NCI-H774 (cell line): ENCODE measurements at regions not wholly inside any gene's neighbourhood (a gene's known extent, or its start where the extent isn't known, plus 50 kb on each side); places are given as distances from the start of the nearest gene placed in this dataset.

Experiments
- DNase-seq: peaks from one replicate; lab custom pipeline; 2025; lab: John Stamatoyannopoulos, UW

- no peak for DNase-seq
Measured at GRCh38 chr16:35170610-35171009, 1711.2 kb downstream of the TP53TG3F start.

GRCh38 chr16:35171106-35171505, 1711.7 kb downstream of the TP53TG3F start:
- no peak for DNase-seq

GRCh38 chr16:35173295-35173694, 1713.9 kb downstream of the TP53TG3F start:
- no peak for DNase-seq

- DNase-seq: no peak
Measured at GRCh38 chr16:35174016-35174415, 1714.6 kb downstream of the TP53TG3F start.

- no peak for DNase-seq
Measured at GRCh38 chr16:35176449-35176848, 1717.0 kb downstream of the TP53TG3F start.

GRCh38 chr16:35177851-35178250, 1718.4 kb downstream of the TP53TG3F start:
- no peak for DNase-seq

GRCh38 chr16:35180970-35181369, 1721.6 kb downstream of the TP53TG3F start:
- DNase-seq: no peak

- no peak for DNase-seq
Measured at GRCh38 chr16:35181422-35182030, 1722.1 kb downstream of the TP53TG3F start.

- DNase-seq: no peak
Measured at GRCh38 chr16:35182043-35182677, 1722.7 kb downstream of the TP53TG3F start.

- no peak for DNase-seq
Measured at GRCh38 chr16:35182943-35183550, 1723.6 kb downstream of the TP53TG3F start.

GRCh38 chr16:35184356-35184870, 1725.0 kb downstream of the TP53TG3F start:
- DNase-seq: no peak

GRCh38 chr16:35185366-35186044, 1726.1 kb downstream of the TP53TG3F start:
- DNase-seq: no peak

GRCh38 chr16:35186045-35186759, 1726.8 kb downstream of the TP53TG3F start:
- DNase-seq: no peak

GRCh38 chr16:35187665-35188225, 1728.3 kb downstream of the TP53TG3F start:
- DNase-seq: no peak

- DNase-seq: no peak
Measured at GRCh38 chr16:35188288-35189155, 1729.1 kb downstream of the TP53TG3F start.

GRCh38 chr16:35192993-35193392, 1733.6 kb downstream of the TP53TG3F start:
- no peak for DNase-seq

- no peak for DNase-seq
Measured at GRCh38 chr16:35193956-35194355, 1734.5 kb downstream of the TP53TG3F start.

- no peak for DNase-seq
Measured at GRCh38 chr16:35194681-35195080, 1735.3 kb downstream of the TP53TG3F start.

- peak; percentile 34 for DNase-seq
Measured at GRCh38 chr16:35195173-35195863, 1735.9 kb downstream of the TP53TG3F start.

GRCh38 chr16:35195864-35196216, 1736.4 kb downstream of the TP53TG3F start:
- no peak for DNase-seq
